ENCODE measurements at regions not wholly inside any gene's neighbourhood (a gene's known extent, or its start where the extent isn't known, plus 50 kb on each side); places are given as distances from the start of the nearest gene placed in this dataset.

DNA sequence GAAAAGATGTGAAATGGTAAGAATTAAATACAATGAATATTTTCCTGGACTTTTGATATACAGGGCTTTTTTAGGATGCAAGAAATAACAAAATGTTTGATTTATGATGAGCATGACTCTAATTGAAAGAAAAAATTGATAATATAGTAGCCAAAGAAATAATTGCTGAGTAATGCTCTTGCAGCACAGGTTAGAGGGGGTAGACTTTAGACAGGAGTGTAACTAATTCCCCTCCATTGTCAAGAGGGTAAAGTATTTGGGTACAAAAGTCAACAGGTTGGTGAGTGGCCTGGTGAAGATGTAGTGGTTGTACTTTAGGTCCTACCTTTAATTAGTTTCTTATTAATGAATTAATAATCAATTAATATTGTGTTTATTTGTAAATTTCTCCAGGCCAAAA lies 912.3 kb downstream of the KCNJ2 start:
- TF ChIP-seq, protein P1, sequence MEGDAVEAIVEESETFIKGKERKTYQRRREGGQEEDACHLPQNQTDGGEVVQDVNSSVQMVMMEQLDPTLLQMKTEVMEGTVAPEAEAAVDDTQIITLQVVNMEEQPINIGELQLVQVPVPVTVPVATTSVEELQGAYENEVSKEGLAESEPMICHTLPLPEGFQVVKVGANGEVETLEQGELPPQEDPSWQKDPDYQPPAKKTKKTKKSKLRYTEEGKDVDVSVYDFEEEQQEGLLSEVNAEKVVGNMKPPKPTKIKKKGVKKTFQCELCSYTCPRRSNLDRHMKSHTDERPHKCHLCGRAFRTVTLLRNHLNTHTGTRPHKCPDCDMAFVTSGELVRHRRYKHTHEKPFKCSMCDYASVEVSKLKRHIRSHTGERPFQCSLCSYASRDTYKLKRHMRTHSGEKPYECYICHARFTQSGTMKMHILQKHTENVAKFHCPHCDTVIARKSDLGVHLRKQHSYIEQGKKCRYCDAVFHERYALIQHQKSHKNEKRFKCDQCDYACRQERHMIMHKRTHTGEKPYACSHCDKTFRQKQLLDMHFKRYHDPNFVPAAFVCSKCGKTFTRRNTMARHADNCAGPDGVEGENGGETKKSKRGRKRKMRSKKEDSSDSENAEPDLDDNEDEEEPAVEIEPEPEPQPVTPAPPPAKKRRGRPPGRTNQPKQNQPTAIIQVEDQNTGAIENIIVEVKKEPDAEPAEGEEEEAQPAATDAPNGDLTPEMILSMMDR (conservative IDR thresholded peaks at IDR 0.05; ENCODE audit: low read length): no peak
- TF ChIP-seq EZH2phosphoT487 (IDR thresholded peaks at IDR 0.05; ENCODE audit: borderline replicate concordance): no peak

Data from Loucy (cell line).